Medulla oblongata (tissue), 1 donor: ENCODE measurements at regions not wholly inside any gene's neighbourhood (a gene's known extent, or its start where the extent isn't known, plus 50 kb on each side); places are given as distances from the start of the nearest gene placed in this dataset.

Source experiments
- DNase-seq: peaks from one replicate; pipeline ENCODE4 v3.0.0-alpha.2; 2015; ENCODE audit errors: extremely low spot score

DNA sequence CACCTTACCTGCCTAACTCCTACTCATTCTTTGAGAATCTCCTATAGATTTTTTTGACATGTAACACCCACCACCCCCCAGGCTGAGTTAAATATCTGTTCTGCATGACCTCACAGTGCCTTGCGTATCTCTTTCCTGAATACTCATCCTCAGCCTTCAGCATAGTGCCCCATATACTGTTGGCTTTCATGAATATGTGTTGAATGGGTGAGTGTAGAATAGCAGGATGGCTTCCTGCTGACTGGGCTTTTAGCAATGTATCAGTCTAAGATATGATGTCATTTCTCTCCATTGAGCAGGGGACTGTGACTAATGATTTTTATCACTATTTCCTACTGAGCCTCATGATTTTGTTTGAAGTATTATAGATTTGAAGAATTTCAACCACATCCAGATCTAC lies 361.6 kb upstream of the MARCKS start:
- no peak for DNase-seq

DNA sequence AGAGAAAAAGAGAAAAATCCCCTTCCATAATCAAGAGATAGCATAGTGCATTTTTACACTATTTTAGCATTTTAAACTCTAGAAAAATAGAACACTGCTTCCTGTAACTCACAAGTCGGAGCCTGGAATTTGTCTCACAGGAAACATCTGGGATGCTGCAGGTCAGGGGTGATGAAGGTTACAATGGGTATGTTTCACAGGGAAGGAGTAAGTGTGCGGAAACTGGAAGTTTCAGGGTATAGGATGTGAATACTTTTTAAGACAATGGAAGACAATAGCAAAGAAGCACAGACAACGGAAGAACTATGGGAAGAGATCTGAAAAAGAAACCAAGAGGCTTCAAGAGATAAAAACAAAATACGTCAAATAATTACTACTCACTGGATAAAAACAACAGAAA lies 361.0 kb upstream of the MARCKS start:
- DNase-seq = no peak

DNA sequence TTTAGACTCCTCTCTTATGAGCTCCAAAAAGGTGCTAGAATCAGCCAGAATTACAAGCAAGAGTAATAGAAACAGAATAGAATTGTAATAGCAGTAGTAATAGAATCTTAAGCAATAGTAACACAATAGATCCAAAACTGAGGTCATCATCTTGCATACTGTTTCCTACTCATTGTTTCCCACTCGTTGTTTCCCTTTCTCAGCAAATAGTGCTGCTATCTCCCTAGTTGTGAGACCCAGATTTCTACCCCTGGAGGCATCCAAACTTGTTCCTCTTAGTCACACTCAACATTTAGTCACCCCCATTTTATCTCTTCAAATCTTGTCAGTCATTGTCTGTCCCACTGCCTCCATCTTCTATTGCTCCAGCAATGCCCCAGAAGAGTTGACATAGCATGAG lies 356.9 kb upstream of the MARCKS start:
- no peak for DNase-seq

DNA sequence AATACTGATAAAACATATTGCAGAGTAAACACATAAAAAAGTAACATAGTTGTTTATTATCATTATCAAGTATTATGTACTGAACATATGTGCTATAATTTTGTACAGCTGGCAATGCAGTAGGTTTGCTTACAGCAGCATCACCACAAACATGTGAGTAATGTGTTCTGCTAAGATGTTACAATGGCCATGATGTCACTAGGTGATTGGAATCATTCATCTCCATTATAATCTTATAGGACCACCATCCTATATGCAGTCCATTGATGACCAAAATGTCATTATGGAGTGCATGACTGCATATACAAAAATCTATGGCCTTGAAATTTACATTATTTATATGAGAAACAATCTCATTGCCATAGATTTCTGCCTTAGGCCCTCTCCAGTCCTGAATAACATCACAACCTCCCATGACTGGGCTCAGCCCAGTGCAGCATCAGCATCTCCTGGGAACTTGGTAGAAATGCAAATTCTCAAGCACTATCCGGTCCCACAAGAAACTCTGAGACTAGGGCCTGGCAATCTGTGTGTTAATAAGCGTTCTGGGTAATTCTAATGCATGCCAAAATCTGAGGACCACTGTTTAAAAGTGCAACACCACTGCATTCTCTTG lies 352.0 kb upstream of the MARCKS start:
- DNase-seq = no peak

DNA sequence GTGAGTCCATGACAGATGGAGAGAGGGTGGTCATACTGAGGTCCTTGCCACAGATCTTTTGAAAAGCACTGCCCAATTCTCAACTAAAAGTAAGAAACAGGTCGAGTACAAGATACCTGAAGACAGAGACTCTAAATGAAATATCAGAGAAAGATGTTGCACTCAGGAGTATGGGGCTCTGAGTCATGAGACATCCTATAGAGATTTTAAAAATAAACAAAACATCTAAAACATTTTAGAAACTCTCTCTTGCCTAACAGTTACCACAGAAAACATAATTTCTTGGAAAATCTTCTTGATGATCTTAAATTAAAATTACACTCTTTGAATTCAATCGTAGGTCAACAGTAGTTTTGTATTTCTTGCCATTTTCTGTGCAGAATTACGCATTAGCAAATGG lies 348.9 kb upstream of the MARCKS start:
- DNase-seq = no peak

DNA sequence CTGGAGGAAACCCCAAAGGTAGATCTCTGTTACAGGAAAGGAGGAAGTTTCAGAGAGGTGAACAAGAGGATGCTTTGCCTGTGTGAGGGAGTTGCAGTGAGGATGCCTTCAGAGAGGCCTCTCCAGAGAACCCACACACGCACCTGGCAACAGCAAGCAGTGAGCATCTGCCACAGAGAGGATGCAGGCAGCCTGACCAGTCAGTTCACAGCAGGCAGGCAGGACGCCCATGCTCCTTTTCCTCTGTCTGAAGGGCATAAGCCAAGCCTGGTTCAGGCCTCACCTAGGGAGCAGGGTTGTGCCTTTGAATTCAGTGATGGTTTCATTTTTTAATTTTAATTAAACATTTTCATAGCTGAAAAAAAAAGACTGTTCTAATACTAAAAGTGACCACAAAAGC lies 346.0 kb upstream of the MARCKS start:
- DNase-seq = no peak

DNA sequence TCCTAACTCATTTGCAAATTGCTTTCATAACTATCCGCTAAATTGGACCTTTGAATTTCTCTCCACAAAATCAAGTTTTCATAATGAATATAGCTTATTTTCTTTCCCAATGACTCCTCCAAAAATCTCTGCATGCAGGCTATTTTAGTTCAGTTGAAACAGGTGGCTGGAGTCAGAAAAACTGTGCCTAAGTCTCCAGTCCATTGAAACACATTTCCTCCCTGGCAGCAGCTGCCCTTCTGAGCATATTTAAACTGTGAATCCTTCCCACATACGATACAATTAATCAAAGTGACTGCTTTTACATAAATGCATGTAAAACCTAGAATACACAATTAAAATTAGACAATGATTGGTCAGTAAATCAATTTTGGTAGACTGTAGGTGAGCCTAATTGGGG lies 344.6 kb upstream of the MARCKS start:
- DNase-seq = no peak

DNA sequence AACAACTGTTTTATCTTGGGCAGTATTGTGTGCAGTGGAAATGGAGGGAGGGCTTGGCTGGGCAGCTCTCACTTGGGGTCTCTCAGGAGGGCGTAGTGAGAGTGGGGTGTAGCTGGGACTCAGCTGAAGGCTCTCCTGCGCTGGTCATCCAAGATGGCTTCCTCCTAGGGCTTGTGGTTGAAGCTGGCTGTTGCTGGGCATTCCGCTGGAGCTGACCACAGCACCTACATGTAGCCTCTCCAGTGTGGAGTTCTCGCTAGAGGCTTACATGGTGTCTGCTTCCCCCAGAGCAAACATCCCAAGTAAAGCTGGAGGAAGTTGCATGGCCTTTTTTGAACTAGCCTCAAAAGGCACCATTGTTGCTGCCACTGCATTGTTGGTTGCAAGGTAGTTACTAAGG lies 344.1 kb upstream of the MARCKS start:
- no peak for DNase-seq

DNA sequence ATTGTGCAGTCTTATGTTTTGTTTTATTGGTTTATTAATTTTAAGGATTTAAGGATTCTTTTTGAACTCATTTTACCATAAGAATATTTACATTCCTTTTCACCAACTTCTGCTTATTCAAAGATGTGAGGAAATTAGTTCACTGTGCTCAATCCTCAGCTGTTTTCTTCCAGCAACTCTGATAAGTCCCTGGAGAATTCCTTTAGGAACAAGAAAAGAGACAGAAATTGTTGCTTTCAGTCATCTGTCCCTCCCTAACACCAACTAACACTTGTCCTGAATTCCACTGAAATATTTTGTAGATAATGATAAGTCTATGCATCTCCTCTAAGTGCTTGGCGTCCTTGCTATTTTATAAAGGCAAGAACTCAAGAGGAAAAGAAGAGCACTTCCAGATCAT lies 334.8 kb upstream of the MARCKS start:
- no peak for DNase-seq

DNA sequence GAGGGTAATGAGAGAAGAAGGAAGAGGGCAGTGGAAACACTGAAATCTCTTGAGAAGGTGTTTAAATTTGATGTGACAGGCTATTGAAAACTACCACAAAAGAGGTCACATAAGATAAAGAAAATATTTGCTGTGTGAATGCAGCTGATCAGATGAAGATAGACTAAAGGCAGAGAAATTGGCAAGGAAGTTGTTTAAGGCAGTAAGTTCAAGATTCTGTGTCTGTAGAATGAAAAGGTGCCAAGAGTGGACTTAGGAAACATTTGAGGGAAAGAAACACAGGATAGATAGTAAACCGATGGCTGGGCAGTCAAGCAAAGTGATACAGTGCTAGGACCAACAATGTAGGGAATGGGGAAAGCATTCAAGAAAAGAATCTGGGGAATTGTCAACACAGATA lies 332.3 kb upstream of the MARCKS start:
- no peak for DNase-seq

DNA sequence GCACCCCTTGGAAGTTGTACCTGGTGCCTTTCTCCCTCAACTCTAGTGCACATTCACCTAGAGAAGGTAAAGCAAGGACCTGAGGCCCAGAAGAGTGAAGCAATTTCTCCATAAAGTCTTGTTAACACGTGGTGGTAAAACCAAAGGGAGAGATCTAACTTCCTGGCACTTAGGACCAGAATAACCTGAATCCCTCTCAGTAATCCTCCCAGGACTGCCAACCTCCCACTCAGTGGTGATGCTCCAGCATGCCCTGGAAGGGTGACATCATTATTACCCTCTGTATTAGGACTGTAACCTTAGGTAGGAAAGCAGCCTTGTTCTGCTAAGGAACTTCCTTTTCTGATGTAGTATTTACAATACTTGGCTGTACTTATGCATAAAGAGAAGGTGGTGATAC lies 330.6 kb upstream of the MARCKS start:
- no peak for DNase-seq

DNA sequence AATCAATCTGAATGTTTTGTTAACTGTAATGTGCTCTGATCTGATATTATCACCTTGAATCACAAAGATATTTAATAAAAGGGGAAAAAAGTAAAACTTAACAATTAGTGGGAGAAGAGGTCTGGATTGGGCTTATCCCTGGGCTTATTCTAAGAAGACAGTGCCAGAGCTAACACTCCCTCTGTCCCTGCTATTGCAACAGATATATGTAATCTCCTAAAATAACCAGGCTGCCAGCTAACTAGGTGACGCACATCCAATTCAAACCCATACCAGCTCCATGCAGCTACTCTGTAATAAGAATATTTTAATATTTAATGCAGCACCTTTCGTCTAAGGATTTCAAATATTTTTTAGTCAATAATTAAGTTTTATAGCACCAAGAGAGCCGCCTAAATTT lies 330.1 kb upstream of the MARCKS start:
- no peak for DNase-seq

DNA sequence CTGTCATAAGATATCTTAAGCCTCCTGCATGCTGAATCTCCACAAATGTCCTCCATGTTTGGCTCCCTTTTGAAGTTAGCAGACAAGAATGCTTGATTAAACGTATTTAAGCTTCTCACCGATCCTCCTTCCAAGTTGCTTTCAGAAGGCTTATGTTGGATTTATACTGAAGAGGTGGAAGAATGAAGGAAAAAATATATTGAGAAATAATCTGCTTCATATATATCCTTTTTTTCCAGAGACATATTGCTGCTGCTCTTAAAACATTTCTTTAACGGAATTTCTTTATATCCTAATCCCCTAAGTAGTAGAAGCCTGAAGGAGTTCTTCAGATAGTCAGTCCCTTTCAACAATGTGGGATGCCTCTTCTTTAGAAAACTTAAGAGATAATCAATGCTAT lies 329.0 kb upstream of the MARCKS start:
- DNase-seq = no peak

DNA sequence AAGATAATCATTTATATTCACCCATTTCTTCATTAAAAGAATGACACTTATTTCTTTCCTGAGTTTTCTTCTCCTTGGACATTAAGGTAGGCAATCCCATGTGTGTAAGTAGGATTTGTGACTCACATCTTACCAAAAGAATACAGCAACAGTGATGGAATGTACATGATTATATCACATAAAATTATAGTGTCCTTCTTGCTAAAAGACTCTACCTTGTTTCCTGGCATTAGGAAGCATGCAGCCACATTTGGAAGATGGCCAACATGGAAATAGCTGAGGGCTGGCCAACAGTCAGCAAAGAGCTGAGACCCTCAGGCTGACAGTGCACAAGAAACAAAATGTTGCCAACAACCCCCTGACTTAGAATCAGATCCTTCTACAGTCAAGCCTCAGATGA lies 327.9 kb upstream of the MARCKS start:
- no peak for DNase-seq

DNA sequence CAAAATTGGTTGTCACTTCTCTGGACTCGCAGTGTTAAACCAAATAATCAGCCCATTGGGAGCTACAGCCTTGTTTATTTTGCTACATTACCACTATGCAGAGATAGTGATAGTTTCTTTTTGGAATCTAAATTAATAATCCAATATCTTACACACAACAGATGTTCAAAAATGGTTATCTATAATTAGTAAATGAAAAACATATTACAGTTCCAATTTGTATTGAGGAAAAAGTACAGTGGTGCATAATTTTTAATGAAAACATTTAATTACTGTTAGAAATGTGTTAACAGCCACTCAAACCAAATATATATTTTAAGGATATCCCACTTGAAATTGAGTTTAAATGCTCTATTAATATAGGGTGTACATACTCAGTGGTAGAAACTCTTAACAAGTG lies 327.3 kb upstream of the MARCKS start:
- DNase-seq = no peak

DNA sequence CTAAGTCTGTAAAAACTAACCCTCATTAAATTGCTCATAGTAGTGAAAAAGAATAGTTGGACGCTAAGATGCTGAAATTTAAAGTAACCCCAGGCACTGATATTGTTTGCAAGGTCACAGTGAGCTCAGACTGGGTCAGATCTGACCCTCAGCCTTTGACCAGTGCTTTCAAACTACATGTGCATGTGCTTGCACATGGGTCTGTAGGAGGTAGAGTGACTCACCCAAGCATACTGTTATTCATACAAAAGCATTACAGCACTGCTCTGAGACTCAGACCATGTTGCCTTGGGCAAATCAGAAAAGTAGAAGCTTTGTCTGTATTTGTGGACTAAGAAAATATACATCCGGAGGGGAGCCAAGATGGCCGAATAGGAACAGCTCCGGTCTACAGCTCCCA lies 326.4 kb upstream of the MARCKS start:
- DNase-seq = no peak

DNA sequence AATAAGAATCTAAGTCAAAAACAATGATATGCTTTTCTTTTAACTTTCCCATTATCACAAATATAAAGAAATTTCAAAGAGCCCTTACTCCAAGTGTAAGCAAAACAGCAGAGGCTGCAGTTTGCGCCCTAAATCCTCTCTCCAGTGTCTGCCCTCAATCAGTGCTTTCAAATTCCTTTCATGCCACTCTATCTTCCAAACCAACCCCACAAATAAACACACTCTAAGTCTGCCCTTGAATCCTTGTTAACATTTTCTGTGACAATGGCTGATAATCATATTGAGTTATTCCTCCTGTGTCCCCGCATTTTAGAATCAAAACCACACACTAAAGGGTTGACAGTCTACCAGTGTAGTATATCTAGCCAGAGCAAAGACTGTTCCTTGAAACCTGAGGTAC lies 317.9 kb upstream of the MARCKS start:
- DNase-seq = no peak

DNA sequence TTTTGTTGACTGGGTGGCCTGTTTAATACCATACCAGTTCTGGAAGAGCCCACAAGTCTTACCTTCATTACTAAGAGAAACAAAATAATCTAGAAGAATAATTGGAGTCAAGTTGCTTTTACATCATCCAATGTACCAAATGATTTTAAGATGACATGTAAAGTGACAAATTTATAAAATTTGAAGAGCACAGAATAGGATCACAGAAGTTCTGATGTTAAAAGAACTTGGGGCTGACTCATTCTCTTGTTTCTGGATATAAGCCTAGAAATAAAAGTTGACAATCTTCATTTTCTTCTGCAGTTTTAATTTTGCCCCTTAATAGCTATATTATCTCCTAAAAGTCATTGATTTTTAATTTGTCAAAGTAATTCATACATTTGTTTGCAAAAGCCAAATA lies 317.5 kb upstream of the MARCKS start:
- no peak for DNase-seq

DNA sequence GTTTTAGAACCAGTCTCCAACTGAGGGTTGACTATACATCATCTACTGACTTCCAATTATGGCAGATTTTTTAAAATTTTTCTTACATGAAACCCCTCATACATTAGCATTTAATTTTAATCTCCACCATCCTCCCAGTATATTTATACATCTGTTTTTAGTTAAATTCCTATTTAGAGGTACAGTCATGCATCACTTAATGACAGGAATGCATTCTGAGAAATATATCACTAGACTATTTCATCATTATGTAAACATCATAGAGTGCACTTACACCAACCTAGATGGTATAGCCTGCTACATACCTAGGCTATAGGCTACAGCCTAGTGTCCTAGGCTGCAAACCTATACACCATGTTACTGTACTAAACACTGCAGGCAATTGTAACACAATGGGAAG lies 316.7 kb upstream of the MARCKS start:
- DNase-seq = no peak

DNA sequence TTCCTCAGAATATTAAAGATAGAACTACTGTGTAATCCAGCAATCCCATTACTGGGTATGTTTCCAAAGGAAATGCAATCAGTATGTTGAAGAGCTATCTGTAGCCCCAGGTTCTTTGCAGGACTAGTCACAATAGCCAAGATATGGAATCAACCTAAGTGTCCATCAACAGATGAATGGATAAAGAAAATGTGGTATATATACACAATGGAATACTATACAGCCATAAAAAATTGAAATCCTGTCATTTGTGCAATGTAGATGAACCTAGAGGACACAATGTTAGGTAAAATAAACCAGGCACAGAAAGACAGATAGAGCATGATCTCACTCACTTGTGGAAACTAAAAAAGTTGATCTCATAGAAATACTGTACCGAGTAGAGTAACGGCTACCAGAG lies 306.0 kb upstream of the MARCKS start:
- no peak for DNase-seq

DNA sequence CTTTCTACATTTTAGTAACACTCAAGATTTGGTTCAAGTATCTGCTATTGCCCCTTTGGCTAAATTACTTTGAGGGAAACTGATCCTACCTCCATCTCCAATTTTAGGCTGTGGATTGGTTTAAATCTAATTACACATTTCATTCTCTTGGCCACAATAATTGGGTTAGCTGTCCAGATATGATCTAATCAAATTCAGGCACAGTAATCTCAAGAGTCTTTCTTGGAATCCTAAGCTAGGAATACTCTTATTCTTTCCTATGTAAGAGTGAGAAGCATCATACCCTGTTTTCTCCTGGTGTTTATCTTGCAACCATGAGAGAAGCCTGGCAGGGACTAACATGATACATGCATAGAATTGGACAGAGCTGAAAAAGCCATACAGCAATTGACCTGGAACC lies 300.4 kb upstream of the MARCKS start:
- DNase-seq = no peak

DNA sequence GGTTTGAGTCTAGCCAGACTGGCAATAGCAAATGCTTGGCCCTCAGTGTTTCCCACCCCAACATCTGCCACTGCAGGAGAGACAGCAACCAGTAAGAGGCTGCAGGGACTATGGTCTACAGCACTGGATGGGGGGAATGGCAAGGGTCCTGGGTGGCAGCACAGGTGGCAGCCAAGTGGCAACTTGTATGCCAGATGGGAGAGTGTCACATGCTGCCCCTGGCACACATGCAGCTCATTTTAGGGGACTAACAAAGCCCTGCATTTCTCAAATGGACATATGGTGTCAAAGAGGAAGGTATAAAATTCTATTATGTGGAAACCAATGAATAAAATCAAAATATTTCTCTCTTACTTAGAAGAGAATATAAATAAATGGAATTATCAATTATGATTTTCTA lies 298.7 kb upstream of the MARCKS start:
- DNase-seq = no peak

DNA sequence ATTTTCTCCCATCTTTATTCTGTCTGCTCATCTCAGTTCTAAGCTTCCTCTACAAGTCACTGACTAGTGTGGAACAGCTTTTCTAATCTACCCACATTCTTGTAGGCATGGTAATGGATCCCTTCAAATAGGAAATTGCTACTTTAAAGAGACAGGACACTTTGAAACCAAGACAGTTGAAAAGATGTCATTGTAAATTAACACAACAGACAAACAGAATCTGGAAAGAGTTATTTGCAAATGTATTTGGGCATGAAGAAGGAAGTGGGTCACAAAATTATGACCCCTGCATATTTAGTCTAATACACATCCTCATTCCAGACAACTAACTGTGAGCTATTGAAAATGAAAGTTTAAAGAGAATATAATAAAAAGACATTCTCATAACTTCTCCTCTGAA lies 298.2 kb upstream of the MARCKS start:
- no peak for DNase-seq

DNA sequence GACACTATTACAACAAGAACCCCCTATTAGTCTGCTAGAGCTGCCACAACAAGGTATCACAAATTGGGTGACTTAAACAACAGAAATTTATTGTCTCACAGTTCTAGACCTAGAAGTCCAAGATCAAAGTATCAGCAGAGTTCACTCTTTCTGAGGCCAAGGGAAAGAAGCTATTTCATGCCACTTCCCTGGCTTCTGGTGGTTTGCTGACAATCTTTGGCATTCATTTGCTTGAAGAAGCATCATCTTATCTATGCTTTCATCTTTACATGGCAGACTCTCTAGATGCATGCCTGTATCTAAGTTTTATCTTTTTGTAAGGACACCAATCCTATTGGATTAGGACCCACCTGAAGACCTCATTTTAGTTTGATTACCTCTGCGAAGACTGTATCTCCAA lies 296.8 kb upstream of the MARCKS start:
- no peak for DNase-seq

DNA sequence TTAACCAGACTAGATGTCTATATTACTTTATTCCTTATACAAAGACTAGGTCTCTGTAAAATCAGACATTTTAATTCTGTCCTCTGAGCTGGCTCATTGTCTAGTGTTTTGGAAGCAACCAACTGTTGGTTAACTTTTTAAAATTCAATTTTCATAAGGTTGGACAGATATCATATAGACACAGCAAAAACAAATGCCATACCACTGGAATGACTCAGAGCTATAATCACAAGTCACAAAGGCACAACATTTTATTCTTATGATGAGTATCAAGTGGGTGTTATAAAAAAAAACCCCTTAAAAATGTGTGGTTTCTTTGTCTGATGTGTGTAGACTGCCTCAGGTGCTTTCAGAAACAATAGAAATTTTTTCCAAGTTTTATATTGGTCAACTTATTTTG lies 296.2 kb upstream of the MARCKS start:
- DNase-seq = no peak
